ENCODE measurements at regions not wholly inside any gene's neighbourhood (a gene's known extent, or its start where the extent isn't known, plus 50 kb on each side); places are given as distances from the start of the nearest gene placed in this dataset.

GRCh38 chr2:226440127-226440918 is 359.3 kb downstream of the IRS1 start:
- in situ Hi-C loops (cut with HindIII; ENCODE audit: low sequenced_read_pairs): no loop called here
- no peak overlapping the region for H3K4me3 ChIP-seq (ENCODE audit: low read depth, low read length)
- DNase-seq (ENCODE audit: low read depth, low spot score): peak; percentile 47
- no peak for TF ChIP-seq CTCF (IDR thresholded peaks at IDR 0.05; ENCODE audit: low read depth, low read length)

- H3K4me3 ChIP-seq (ENCODE audit: low read depth, low read length): no peak overlapping the region
- no peak for DNase-seq (ENCODE audit: low read depth, low spot score)
- in situ Hi-C loops (cut with HindIII; ENCODE audit: low sequenced_read_pairs): no loop called here
- no peak for TF ChIP-seq CTCF (IDR thresholded peaks at IDR 0.05; ENCODE audit: low read depth, low read length)
Observed at GRCh38 chr2:226439337-226439736, 360.3 kb downstream of the IRS1 start.

- no peak overlapping the region for H3K4me3 ChIP-seq (ENCODE audit: low read depth, low read length)
- no peak for DNase-seq (ENCODE audit: low read depth, low spot score)
- TF ChIP-seq CTCF (IDR thresholded peaks at IDR 0.05; ENCODE audit: low read depth, low read length): no peak
- in situ Hi-C loops (cut with HindIII; ENCODE audit: low sequenced_read_pairs): no loop called here
Observed at GRCh38 chr2:226435146-226435545, 364.5 kb downstream of the IRS1 start.

GRCh38 chr2:226434702-226435101 is 364.9 kb downstream of the IRS1 start:
- DNase-seq (ENCODE audit: low read depth, low spot score): no peak
- in situ Hi-C loops (cut with HindIII; ENCODE audit: low sequenced_read_pairs): no loop called here
- no peak for TF ChIP-seq CTCF (IDR thresholded peaks at IDR 0.05; ENCODE audit: low read depth, low read length)
- no peak overlapping the region for H3K4me3 ChIP-seq (ENCODE audit: low read depth, low read length)

- no peak for TF ChIP-seq CTCF (IDR thresholded peaks at IDR 0.05; ENCODE audit: low read depth, low read length)
- in situ Hi-C loops (cut with HindIII; ENCODE audit: low sequenced_read_pairs): no loop called here
- no peak overlapping the region for H3K4me3 ChIP-seq (ENCODE audit: low read depth, low read length)
- peak; percentile 51 for DNase-seq (ENCODE audit: low read depth, low spot score)
Observed at GRCh38 chr2:226431288-226431948, 368.2 kb downstream of the IRS1 start.

GRCh38 chr2:226429476-226429875 is 370.1 kb downstream of the IRS1 start:
- no peak overlapping the region for H3K4me3 ChIP-seq (ENCODE audit: low read depth, low read length)
- no peak for DNase-seq (ENCODE audit: low read depth, low spot score)
- no peak for TF ChIP-seq CTCF (IDR thresholded peaks at IDR 0.05; ENCODE audit: low read depth, low read length)
- in situ Hi-C loops (cut with HindIII; ENCODE audit: low sequenced_read_pairs): no loop called here
